GM21423 (cell line): ENCODE measurements at regions not wholly inside any gene's neighbourhood (a gene's known extent, or its start where the extent isn't known, plus 50 kb on each side); places are given as distances from the start of the nearest gene placed in this dataset.

ENCODE experiments used
- ATAC-seq: cut with Tn5 transposase; IDR thresholded peaks from one replicate; pipeline ENCODE4 v1.9.1; 2021; ENCODE audit warnings: mild to moderate bottlenecking, moderate library complexity; ENCODE audit not compliant: unreplicated experiment

- ATAC-seq: no peak
Measured at GRCh38 chr5:153883854-153884611, 154.7 kb downstream of the FAM114A2 start.

GRCh38 chr5:153881687-153882086 is 157.0 kb downstream of the FAM114A2 start:
- no peak for ATAC-seq

GRCh38 chr5:153880106-153880505 is 158.6 kb downstream of the FAM114A2 start:
- no peak for ATAC-seq

GRCh38 chr5:153879596-153879995 is 159.1 kb downstream of the FAM114A2 start:
- ATAC-seq: no peak

- ATAC-seq: no peak
Measured at GRCh38 chr5:153866176-153866575, 172.5 kb downstream of the FAM114A2 start.

GRCh38 chr5:153865016-153865415 is 173.7 kb downstream of the FAM114A2 start:
- no peak for ATAC-seq

- no peak for ATAC-seq
Measured at GRCh38 chr5:153863951-153864350, 174.8 kb downstream of the FAM114A2 start.
